Neural cell (in vitro differentiated cells): ENCODE measurements at regions not wholly inside any gene's neighbourhood (a gene's known extent, or its start where the extent isn't known, plus 50 kb on each side); places are given as distances from the start of the nearest gene placed in this dataset.

Experiments used
- H2AFZ ChIP-seq: fragments of 200-600, 300-800 bp; sonication (generic), shearing (Covaris generic); 2 replicates; pipeline ENCODE4 v1.6.0; 2014; ENCODE audit warnings: low read depth, mild to moderate bottlenecking, antibody characterized with exemption, low read length, moderate library complexity
- H3F3A ChIP-seq: fragments of 200-600 bp; shearing (Covaris generic); 2 replicates; pipeline ENCODE4 v1.6.1; 2016; ENCODE audit warnings: mild to moderate bottlenecking, moderate library complexity, mixed read lengths, antibody characterized with exemption, low read length; ENCODE audit not compliant: insufficient read depth, poor library complexity, severe bottlenecking
- H3K27ac ChIP-seq: fragments of 200-600, 300-800 bp; sonication (generic), shearing (Covaris generic); 2 replicates; pipeline ENCODE4 v1.5.1; 2014; ENCODE audit warnings: mild to moderate bottlenecking, low read length, moderate library complexity
- H3K27me3 ChIP-seq: fragments of 300-800, 200-600 bp; sonication (generic), shearing (Covaris generic); 2 replicates; pipeline ENCODE4 v1.6.0; 2014; ENCODE audit warnings: mild to moderate bottlenecking, low read depth, low read length, moderate library complexity; ENCODE audit not compliant: insufficient read depth
- H3K36me3 ChIP-seq: fragments of 300-800, 200-600 bp; sonication (generic), shearing (Covaris generic); 2 replicates; pipeline ENCODE4 v1.5.1; 2014; ENCODE audit warnings: mild to moderate bottlenecking, antibody characterized with exemption, low read length, moderate library complexity; ENCODE audit not compliant: insufficient read depth
- H3K4me2 ChIP-seq: fragments of 300-800, 200-600 bp; sonication (generic), shearing (Covaris generic); 2 replicates; pipeline ENCODE4 v1.6.0; 2014; ENCODE audit warnings: mild to moderate bottlenecking, low read length
- H3K4me3 ChIP-seq: fragments of 300-800, 200-600 bp; sonication (generic), shearing (Covaris generic); 2 replicates; pipeline ENCODE4 v1.5.1; 2014; ENCODE audit warnings: mild to moderate bottlenecking, low read length, moderate library complexity
- H3K79me2 ChIP-seq: fragments of 200-600 bp; shearing (Covaris generic); replicated peaks from 2 replicates; pipeline ENCODE4 v1.6.0; 2014; ENCODE audit warnings: mild to moderate bottlenecking, low read length, moderate library complexity; ENCODE audit not compliant: insufficient read depth
- H3K9ac ChIP-seq: fragments of 300-800, 200-600 bp; sonication (generic), shearing (Covaris generic); 2 replicates; pipeline ENCODE4 v1.6.1; 2016; ENCODE audit warnings: mild to moderate bottlenecking, low read length, mixed read lengths
- H3K9me2 ChIP-seq: fragments of 200-600 bp; shearing (Covaris generic); 2 replicates; pipeline ENCODE4 v1.6.1; 2016; ENCODE audit warnings: mild to moderate bottlenecking, low read length, mixed read lengths; ENCODE audit not compliant: insufficient read depth
- H3K9me3 ChIP-seq: fragments of 200-600, 300-800 bp; sonication (generic), shearing (Covaris generic); 2 replicates; pipeline ENCODE4 v1.6.1; 2016; ENCODE audit warnings: mild to moderate bottlenecking, mixed run types, low read length, moderate library complexity, mixed read lengths
- H4K20me1 ChIP-seq: fragments of 200-600 bp; shearing (Covaris generic); 2 replicates; pipeline ENCODE4 v1.6.1; 2016; ENCODE audit warnings: mild to moderate bottlenecking, mixed run types; ENCODE audit not compliant: insufficient read depth
- CTCF ChIP-seq: fragments of 450-650 bp; IDR thresholded peaks from 2 replicates; pipeline ENCODE4 v1.5.1; 2014; ENCODE audit warnings: antibody characterized with exemption, mild to moderate bottlenecking, moderate library complexity; ENCODE audit not compliant: poor library complexity, severe bottlenecking
- EP300 ChIP-seq: fragments of 450-650 bp; conservative IDR thresholded peaks from 2 replicates; pipeline ENCODE4 v1.6.1; 2014; ENCODE audit warnings: antibody characterized with exemption, mild to moderate bottlenecking, moderate library complexity; ENCODE audit not compliant: poor library complexity, severe bottlenecking
- EZH2 ChIP-seq: fragments of 200-600, 300-800 bp; shearing (Covaris generic), sonication (generic); IDR thresholded peaks from 2 replicates; pipeline ENCODE4 v1.6.1; 2014; ENCODE audit warnings: antibody characterized with exemption, low read length, borderline replicate concordance, mild to moderate bottlenecking; ENCODE audit not compliant: insufficient read depth, poor library complexity, severe bottlenecking
- MXI1 ChIP-seq: fragments of 450-650 bp; conservative IDR thresholded peaks from 2 replicates; pipeline ENCODE4 v1.6.1; 2014; ENCODE audit warnings: antibody characterized with exemption, mild to moderate bottlenecking; ENCODE audit not compliant: poor library complexity, severe bottlenecking
- POLR2AphosphoS5 ChIP-seq: IDR thresholded peaks from 2 replicates; pipeline ENCODE4 v1.6.1; 2012
- RAD21 ChIP-seq: fragments of 450-650 bp; conservative IDR thresholded peaks from 2 replicates; pipeline ENCODE4 v1.6.1; 2014; ENCODE audit warnings: antibody characterized with exemption, mild to moderate bottlenecking, moderate library complexity
- REST ChIP-seq: IDR thresholded peaks from 2 replicates; pipeline ENCODE4 v1.6.1; 2012; ENCODE audit warnings: borderline replicate concordance
- SMC3 ChIP-seq: fragments of 450-650 bp; conservative IDR thresholded peaks from 2 replicates; pipeline ENCODE4 v1.6.1; 2014; ENCODE audit warnings: antibody characterized with exemption, mild to moderate bottlenecking, moderate library complexity; ENCODE audit not compliant: poor library complexity
- TAF1 ChIP-seq: IDR thresholded peaks from 2 replicates; pipeline ENCODE4 v1.6.1; 2012; ENCODE audit warnings: low read depth

GRCh38 chr13:84962849-84963248, 836.4 kb downstream of the SLITRK6 start:
- H3K79me2 ChIP-seq = no peaks in the 10 kb centered on the region
- no peak overlapping the region for H3K4me2 ChIP-seq
- H3K9me3 ChIP-seq = no peaks in the 10 kb centered on the region
- H4K20me1 ChIP-seq = no peaks in the 10 kb centered on the region
- no peak overlapping the region for H3K9ac ChIP-seq
- no peaks in the 10 kb centered on the region for H3K9me2 ChIP-seq
- no peak for TF ChIP-seq REST
- TF ChIP-seq EZH2 = no peak
- no peak for TF ChIP-seq CTCF
- no peak for TF ChIP-seq EP300
- no peak for TF ChIP-seq MXI1
- no peak for TF ChIP-seq SMC3
- no peak for TF ChIP-seq TAF1
- no peak for TF ChIP-seq RAD21
- TF ChIP-seq POLR2AphosphoS5 = no peak
- H3K27ac ChIP-seq = no peak overlapping the region
- H3F3A ChIP-seq = no peaks in the 10 kb centered on the region
- no peaks in the 10 kb centered on the region for H3K27me3 ChIP-seq
- no peak overlapping the region for H2AFZ ChIP-seq
- H3K36me3 ChIP-seq = no peaks in the 10 kb centered on the region
- H3K4me3 ChIP-seq = no peak overlapping the region

GRCh38 chr13:84962141-84962750, 837.0 kb downstream of the SLITRK6 start:
- H3K36me3 ChIP-seq = no peaks in the 10 kb centered on the region

More at GRCh38 chr13:84962141-84962750, 837.0 kb downstream of the SLITRK6 start:
- Histone ChIP-seq H2AFZ (no peak overlapping the region), H3K4me2 (no peak overlapping the region), H3K27ac (no peak overlapping the region), H4K20me1 (no peaks in the 10 kb centered on the region), H3K9me2 (no peaks in the 10 kb centered on the region), H3F3A (no peaks in the 10 kb centered on the region), H3K9me3 (no peaks in the 10 kb centered on the region), H3K27me3 (no peaks in the 10 kb centered on the region), H3K4me3 (no peak overlapping the region), H3K79me2 (no peaks in the 10 kb centered on the region), H3K9ac (no peak overlapping the region)
- TF ChIP-seq EP300 = no peak
- no peak for TF ChIP-seq REST
- no peak for TF ChIP-seq EZH2
- TF ChIP-seq TAF1 = no peak
- no peak for TF ChIP-seq POLR2AphosphoS5
- no peak for TF ChIP-seq RAD21
- TF ChIP-seq SMC3 = no peak
- no peak for TF ChIP-seq CTCF
- no peak for TF ChIP-seq MXI1
